HG02938 (cell line): ENCODE measurements at regions not wholly inside any gene's neighbourhood (a gene's known extent, or its start where the extent isn't known, plus 50 kb on each side); places are given as distances from the start of the nearest gene placed in this dataset.

ENCODE experiments used
- ATAC-seq: cut with Tn5 transposase; IDR thresholded peaks from one replicate; pipeline ENCODE4 v1.9.1; 2021; ENCODE audit warnings: mild to moderate bottlenecking, moderate library complexity; ENCODE audit not compliant: unreplicated experiment

GRCh38 chr15:62726461-62726860 is 316.1 kb upstream of the TPM1 start:
- no peak for ATAC-seq

- no peak for ATAC-seq
These were observed 315.0 kb upstream of the TPM1 start for GRCh38 chr15:62727501-62727900.

GRCh38 chr15:62730825-62731224 is 311.7 kb upstream of the TPM1 start:
- ATAC-seq: no peak

GRCh38 chr15:62732078-62732477 is 310.5 kb upstream of the TPM1 start:
- no peak for ATAC-seq

DNA sequence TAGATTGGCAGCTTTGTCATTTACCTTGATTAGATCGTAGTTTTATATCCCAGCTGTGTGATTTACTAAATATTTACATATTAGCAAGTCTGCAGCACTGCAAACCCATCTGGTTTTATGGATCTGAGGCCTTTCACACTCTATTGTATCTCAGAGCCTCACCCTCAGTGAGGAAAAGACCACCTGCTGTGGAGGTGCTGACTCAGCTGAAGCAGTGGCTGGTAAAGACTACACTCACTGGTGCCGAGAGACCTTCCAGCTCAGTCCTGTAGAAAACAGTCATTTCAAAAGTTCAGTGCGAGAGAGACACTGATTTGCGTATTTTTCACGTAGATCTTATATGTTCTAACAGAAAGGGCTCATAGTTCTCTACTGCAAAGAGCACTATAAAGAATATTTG is 307.8 kb upstream of the TPM1 start:
- no peak for ATAC-seq

GRCh38 chr15:62736756-62737155 is 305.8 kb upstream of the TPM1 start:
- no peak for ATAC-seq

DNA sequence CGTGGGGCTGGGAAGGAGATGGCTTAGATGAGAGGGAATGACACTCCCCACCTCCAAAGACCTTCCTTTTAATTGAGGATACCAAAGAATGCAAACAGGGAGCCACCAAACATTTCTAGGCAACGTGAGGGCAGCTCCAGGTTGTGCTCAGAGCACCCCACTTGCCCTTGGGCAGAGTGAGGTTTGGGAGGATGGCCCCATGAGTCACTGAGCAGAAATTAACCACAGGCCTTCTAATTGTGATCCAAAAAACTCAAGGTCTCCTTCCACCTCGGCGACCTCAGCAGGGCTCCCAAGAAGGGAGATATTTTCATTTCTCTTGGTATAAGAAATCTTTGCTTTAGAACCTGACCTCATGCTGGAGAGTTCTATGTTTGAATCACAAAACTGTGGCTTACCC is 305.0 kb upstream of the TPM1 start:
- no peak for ATAC-seq

DNA sequence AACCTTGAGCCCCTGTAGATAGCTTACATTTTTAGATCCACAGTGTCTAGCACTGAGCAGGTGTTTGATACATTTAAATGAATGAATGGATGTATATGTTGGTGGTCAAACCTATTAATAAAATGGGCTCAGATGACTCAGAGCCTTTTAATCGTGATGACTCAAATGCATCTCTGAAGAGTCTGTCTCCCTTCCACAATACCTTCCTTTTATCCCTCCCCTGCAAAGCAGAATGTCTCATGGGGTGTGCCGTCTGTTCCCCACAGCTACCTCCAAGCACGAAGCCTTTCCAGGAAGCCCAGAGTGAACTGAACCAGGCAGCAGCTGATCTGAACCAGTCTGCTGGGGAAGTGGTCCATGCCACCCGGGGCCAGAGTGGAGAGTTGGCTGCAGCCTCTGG is 303.5 kb upstream of the TPM1 start:
- no peak for ATAC-seq

DNA sequence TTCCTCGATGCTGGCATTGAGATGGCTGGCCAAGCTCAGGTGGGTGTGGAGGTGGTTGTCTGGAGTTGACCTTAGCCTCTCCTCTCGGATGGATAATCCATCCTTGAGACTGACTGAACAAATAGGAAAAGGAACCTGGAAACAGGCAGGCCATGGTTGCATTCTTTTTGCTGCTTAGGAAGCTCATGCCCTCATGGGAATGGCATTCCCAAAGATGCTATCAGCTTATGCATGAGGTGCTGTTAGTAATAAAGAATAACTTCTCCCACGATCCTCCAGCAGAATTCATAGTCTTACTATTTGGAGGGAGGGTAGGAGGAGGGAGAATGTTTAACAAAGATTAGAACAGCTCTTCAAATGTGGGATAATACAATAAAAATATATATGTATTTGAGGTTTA is 303.0 kb upstream of the TPM1 start:
- no peak for ATAC-seq

GRCh38 chr15:62740141-62741004 is 302.2 kb upstream of the TPM1 start:
- ATAC-seq: no peak

DNA sequence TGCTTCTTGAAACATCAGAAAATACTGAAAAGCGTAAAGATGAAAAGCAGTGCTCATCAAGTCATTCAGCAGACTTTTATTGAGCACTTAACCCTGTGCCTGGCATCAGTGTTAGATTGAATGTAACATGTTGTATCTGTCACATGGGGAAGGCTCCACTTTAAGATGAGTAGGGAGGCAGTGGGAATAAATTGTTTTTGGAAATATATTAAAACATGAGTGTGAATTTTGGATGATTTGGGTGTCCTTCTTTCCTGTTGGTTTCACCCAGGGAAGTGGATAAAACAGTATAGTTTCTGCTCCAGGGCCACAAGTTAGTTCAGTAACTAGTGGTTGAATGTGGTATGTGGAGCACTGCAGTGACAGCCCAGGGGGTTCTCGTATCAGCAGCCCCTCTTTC is 301.4 kb upstream of the TPM1 start:
- no peak for ATAC-seq

- no peak for ATAC-seq
These were observed 300.0 kb upstream of the TPM1 start for GRCh38 chr15:62742409-62743171.

GRCh38 chr15:62745621-62746225 is 296.8 kb upstream of the TPM1 start:
- ATAC-seq: no peak

DNA sequence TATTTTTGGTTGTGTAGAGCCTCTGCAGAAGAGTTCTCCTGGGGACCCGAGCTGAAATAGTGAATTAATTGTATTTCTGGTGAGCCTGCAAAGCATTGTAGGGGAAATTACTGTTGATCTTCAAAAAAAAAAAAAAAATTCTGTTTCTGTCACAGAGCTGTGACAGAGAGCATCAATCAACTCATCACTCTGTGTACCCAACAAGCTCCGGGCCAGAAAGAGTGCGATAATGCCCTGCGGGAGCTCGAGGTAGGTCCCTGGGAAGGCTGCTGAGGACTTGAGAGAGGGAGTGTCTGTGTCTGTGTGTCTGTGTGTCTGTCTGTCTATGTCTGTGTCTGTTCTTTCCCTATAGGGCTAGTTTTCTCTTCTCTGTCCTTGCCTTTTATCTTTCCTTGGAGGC is 294.4 kb upstream of the TPM1 start:
- no peak for ATAC-seq

DNA sequence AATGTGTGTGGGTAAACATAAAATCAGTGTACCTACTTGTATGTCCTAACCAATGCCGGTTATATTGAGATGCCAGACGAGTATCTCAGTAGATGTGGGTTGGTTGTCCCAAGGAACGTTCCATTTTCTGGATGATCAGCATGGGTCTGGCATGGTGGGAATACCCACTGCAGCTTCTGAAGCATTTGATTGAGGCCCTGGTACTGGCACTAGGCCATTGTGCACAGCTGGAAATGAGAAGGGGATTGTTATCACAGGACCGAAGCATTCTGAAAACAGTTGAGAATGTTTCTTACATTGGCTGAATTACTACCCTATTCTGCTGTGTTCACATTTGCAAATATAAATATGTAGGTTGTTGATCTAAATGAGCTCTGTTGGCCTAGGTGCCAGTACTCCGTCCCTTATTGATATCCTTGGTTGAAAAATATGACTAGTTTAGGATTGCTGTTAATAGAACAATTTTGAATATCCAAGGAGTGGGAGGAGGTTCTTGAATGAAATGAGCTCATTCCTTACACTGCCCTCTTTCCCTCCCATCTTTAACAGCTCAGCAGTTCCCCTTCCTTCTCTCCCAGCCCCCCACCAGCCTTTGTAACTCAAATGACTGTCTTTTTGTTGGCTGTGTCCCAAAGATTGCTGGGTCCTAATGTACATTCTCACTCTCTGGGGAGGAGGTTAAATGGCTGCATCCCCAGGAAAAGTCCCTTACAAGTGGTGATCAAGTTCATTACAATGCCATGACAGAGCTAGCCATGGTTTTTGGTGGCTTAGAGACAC is 293.3 kb upstream of the TPM1 start:
- no peak for ATAC-seq

DNA sequence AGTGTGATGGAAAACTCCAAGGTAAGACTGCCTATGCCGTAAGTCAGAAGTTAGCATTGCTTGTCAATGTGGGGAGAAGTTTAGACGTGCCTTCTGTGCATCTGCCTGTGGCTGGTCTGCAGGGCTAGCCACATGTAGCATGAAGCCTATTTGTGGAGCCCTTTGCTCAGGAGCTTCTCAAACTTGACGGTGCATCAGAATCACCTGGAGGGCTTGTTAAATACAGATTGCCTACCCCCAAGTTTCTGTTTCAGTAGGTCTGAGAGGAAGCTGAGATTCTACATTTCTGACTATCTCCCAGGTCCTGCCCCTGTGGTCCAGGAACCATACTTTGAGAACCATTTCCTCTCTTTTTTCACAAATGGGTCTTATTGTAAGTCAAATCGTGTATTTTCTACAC is 292.1 kb upstream of the TPM1 start:
- no peak for ATAC-seq

- no peak for ATAC-seq
These were observed 289.7 kb upstream of the TPM1 start for GRCh38 chr15:62752657-62753517.

DNA sequence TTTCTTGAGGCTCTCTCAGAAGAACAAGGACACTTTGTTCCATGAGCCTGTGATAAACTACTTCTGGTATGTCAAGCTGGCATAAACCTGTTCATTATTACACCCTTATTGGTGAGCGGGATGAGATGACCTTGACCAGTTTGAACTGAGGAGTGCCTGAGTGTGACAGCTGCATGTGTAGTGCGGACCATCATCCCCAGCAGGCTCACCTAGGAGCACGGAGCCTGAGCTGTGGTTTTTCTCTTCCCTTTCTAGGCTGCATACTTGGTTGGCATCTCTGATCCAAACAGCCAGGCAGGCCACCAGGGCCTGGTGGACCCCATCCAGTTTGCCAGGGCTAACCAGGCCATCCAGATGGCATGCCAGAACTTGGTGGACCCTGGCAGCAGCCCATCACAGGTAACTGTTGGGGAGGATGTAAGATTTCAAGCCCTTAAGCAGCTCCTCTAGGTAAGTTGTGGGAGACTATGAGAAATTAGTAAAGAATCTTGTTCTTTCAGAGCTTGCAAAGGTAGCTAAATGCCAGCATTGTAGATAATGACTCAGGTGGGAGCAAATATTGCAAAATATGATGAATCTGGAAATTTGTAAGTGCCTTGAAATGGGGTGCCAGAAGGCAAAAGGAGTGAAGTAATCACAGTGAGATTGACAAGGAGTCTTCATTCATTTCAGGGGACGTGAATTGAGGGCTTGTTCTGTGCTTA is 288.9 kb upstream of the TPM1 start:
- ATAC-seq: no peak

DNA sequence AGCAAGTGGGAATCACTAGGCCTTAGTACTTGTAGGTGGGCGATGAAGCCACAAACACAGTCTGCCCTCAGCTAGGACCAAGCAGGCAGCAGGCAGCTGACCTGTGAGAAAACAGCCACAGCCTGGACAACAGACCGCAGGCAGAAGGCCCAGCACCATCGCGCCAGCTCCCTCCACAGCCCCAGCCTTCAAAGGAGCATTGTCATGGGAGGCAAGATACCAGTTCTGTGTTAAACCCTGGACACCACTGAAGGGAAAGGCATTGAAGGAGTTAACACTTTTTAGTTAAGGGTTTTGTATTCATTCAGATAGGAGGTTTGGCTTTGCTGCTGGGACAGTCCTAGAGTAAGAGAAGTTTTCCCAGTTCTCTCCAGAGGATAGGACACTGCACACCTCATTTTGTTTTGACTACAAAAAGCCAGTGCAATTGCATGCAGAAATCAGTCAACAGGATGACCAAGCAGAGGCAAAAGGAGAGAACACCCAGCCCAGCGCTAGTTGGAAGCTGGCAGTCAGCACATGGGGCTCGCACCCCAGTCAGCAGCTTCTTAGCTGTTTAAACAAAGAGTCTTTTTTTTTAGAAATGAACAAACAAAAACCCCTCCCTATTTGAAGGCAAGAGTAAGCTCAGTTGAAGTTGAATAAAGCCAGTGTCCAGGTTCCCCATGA is 286.1 kb upstream of the TPM1 start:
- ATAC-seq: no peak
